DOHH2 (cell line): ENCODE measurements at regions not wholly inside any gene's neighbourhood (a gene's known extent, or its start where the extent isn't known, plus 50 kb on each side); places are given as distances from the start of the nearest gene placed in this dataset.

Source experiments
- CTCF ChIP-seq: fragments of 200-600 bp; sonication (generic); IDR thresholded peaks from one replicate; pipeline ENCODE4 v1.5.1; 2014; ENCODE audit warnings: antibody characterized with exemption, mild to moderate bottlenecking, low read depth, low read length; ENCODE audit not compliant: poor library complexity, severe bottlenecking
- EZH2phosphoT487 ChIP-seq: fragments of 200-600 bp; sonication (generic); IDR thresholded peaks from 2 replicates; pipeline ENCODE4 v1.6.1; 2017; ENCODE audit warnings: borderline replicate concordance, mild to moderate bottlenecking, antibody characterized with exemption, low read length, moderate library complexity, mixed read lengths

DNA sequence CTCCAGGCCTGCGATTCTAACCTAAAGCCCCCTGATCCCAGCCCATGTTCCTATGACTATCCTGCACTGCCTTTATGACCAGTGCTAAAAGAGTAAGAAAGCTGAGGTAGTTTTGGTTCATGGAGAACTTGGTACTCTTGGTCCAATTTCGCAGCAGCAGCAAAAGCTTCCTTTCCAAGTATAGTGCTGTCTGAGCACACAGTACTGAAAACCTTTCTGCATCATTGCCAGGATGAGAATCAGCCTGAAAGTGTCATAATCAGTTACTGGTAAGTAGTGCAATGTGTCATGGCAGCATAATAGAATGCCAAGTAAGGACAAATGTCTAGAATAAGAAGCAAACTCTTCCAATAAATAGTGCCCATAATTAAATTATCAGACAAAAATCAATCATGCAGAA lies 889.6 kb upstream of the ADGRL4 start:
- no peak for TF ChIP-seq CTCF
- no peak for TF ChIP-seq EZH2phosphoT487
